GM12878 (cell line): ENCODE measurements at regions not wholly inside any gene's neighbourhood (a gene's known extent, or its start where the extent isn't known, plus 50 kb on each side); places are given as distances from the start of the nearest gene placed in this dataset.

ENCODE experiments used
- ATAC-seq: fragments of 200-7000 bp; cut with Tn5 transposase; 3 replicates; pipeline ENCODE4 v1.9.1; 2020; ENCODE audit warnings: mild to moderate bottlenecking, moderate library complexity
- BruUV-seq: library from RNA; stranded (reverse); fragments of 400-500 nt; replicated peaks from 2 replicates; lab custom pipeline; 2021; lab: Mats Ljungman, UMichigan
- CTCF ChIA-PET: fragments of 300-600 bp; sonication (Branson Sonifier 250); formaldehyde crosslinking; extraction: SDS; loops from one replicate; lab custom pipeline; 2021; ENCODE audit warnings: inconsistent platforms; lab: Yijun Ruan, JAX
- POLR2A ChIA-PET: fragments of 350-600 bp; formaldehyde crosslinking; extraction: SDS; loops from one replicate; lab custom pipeline; 2021; ENCODE audit warnings: inconsistent platforms; lab: Charles Lee
- RAD21 ChIA-PET: fragments of 300-600 bp; sonication (Branson Sonifier 250); formaldehyde crosslinking; loops from one replicate; lab custom pipeline; 2023; ENCODE audit warnings: antibody characterized with exemption; ENCODE audit not compliant: unreplicated experiment; lab: Charles Lee
- SMC1A ChIA-PET: fragments of 300-600 bp; sonication (Branson Sonifier 250); formaldehyde crosslinking; loops from one replicate; lab custom pipeline; 2023; ENCODE audit not compliant: unreplicated experiment, uncharacterized antibody; lab: Charles Lee
- DNase-seq: peaks from one replicate; pipeline ENCODE4 v3.0.0-alpha.2; 2011; ENCODE audit warnings: low read depth, low spot score
- FAIRE-seq: peaks from 3 replicates; lab custom pipeline; 2011; peaks lifted over from hg19 to GRCh38; lab: Jason Lieb, UNC
- H2AFZ ChIP-seq: 2 replicates; pipeline ENCODE4 v1.6.0; 2011; ENCODE audit warnings: low read depth, low read length, control low read depth; ENCODE audit not compliant: control insufficient read depth
- H3K27ac ChIP-seq: 2 replicates; pipeline ENCODE4 v1.5.1; 2011; ENCODE audit warnings: control low read depth; ENCODE audit not compliant: control insufficient read depth, insufficient read depth
- H3K27me3 ChIP-seq, 2 experiments: replicated peaks in 1 of 2; 2 replicates each; pipeline versions ENCODE4 v1.6.0 to v1.6.1; 2011; ENCODE audit warnings: low read length in 1 of 2; ENCODE audit not compliant: control insufficient read depth in 2 of 2, insufficient read depth in 2 of 2
- H3K36me3 ChIP-seq, 2 experiments: 2 replicates each; pipeline ENCODE4 v1.5.1; 2011; ENCODE audit warnings: low read length in 1 of 2; ENCODE audit not compliant: control insufficient read depth in 2 of 2, insufficient read depth in 2 of 2
- H3K4me1 ChIP-seq: 2 replicates; pipeline ENCODE4 v1.6.1; 2011; ENCODE audit warnings: mild to moderate bottlenecking, low read length, moderate library complexity, mixed read lengths; ENCODE audit not compliant: control insufficient read depth, insufficient read depth
- H3K4me2 ChIP-seq: 2 replicates; pipeline ENCODE4 v1.6.0; 2011; ENCODE audit warnings: control low read depth; ENCODE audit not compliant: control insufficient read depth, insufficient read depth
- H3K4me3 ChIP-seq: fragments of 200-600 bp; sonication (generic); 2 replicates; pipeline ENCODE4 v1.5.1; 2016
- H3K79me2 ChIP-seq: 2 replicates; pipeline ENCODE4 v1.6.0; 2011; ENCODE audit warnings: low read length; ENCODE audit not compliant: control insufficient read depth, insufficient read depth
- H3K9ac ChIP-seq: 2 replicates; pipeline ENCODE4 v1.8.0; 2011; ENCODE audit warnings: low read length, control low read depth, mixed read lengths; ENCODE audit not compliant: control insufficient read depth, insufficient read depth
- H3K9me3 ChIP-seq: replicated peaks from 3 replicates; pipeline ENCODE4 v1.5.1; 2011; ENCODE audit warnings: mild to moderate bottlenecking, low read length; ENCODE audit not compliant: control insufficient read depth, insufficient read depth
- H4K20me1 ChIP-seq: 2 replicates; pipeline ENCODE4 v1.6.0; 2011; ENCODE audit not compliant: control insufficient read depth, insufficient read depth
- CEBPB ChIP-seq, 2 experiments: fragments of 150-350 bp in 1 of 2; IDR thresholded peaks; 2 replicates each; pipeline ENCODE4 v1.6.1; 2012 to 2014; ENCODE audit warnings: low read depth in 2 of 2, low read length in 2 of 2, borderline replicate concordance in 1 of 2, inconsistent platforms in 1 of 2
- CHD4 ChIP-seq: fragments of 200-600 bp; sonication (generic); IDR thresholded peaks from 2 replicates; pipeline ENCODE4 v1.6.1; 2016; ENCODE audit warnings: mild to moderate bottlenecking
- EGR1 ChIP-seq, 2 experiments: IDR thresholded peaks; 1 replicate in 1 of 2; 2 replicates in 1 of 2; pipeline ENCODE4 v1.6.1; 2011 to 2012; ENCODE audit warnings: low read depth in 2 of 2, low read length in 2 of 2, borderline replicate concordance in 1 of 2, mild to moderate bottlenecking in 1 of 2, moderate library complexity in 1 of 2
- HCFC1 ChIP-seq: fragments of 150-350 bp; IDR thresholded peaks from 2 replicates; pipeline ENCODE4 v1.6.1; 2014; ENCODE audit warnings: low read length
- MEF2A ChIP-seq: IDR thresholded peaks from 2 replicates; pipeline ENCODE4 v1.6.1; 2011; ENCODE audit warnings: low read depth, mild to moderate bottlenecking, low read length, moderate library complexity; ENCODE audit not compliant: insufficient read depth
- MXI1 ChIP-seq: fragments of 150-350 bp; IDR thresholded peaks from 2 replicates; pipeline ENCODE4 v1.6.1; 2011; ENCODE audit warnings: low read depth, mild to moderate bottlenecking, inconsistent platforms, low read length, improper control_type of control experiment
- POLR2AphosphoS2 ChIP-seq: IDR thresholded peaks from 2 replicates; pipeline ENCODE4 v1.6.1; 2011; ENCODE audit warnings: low read depth, mild to moderate bottlenecking, low read length, improper control_type of control experiment, moderate library complexity
- STAT3 ChIP-seq: IDR thresholded peaks from 2 replicates; pipeline ENCODE4 v1.6.1; 2011; ENCODE audit warnings: low read depth, low read length, improper control_type of control experiment
- TBL1XR1 ChIP-seq: IDR thresholded peaks from 2 replicates; pipeline ENCODE4 v1.6.1; 2012; ENCODE audit warnings: low read depth, low read length, improper control_type of control experiment
- TCF3 ChIP-seq: IDR thresholded peaks from 2 replicates; pipeline ENCODE4 v1.6.1; 2012; ENCODE audit warnings: low read depth, mild to moderate bottlenecking, low read length, borderline replicate concordance; ENCODE audit not compliant: insufficient read depth
- ZNF207 ChIP-seq: fragments of 450-650 bp; IDR thresholded peaks from 2 replicates; pipeline ENCODE4 v1.6.1; 2014; ENCODE audit warnings: antibody characterized with exemption, mild to moderate bottlenecking, borderline replicate concordance
- ZNF217 ChIP-seq: fragments of 450-650 bp; IDR thresholded peaks from 2 replicates; pipeline ENCODE4 v1.6.1; 2017; ENCODE audit warnings: antibody characterized with exemption, mild to moderate bottlenecking
- WGBS: methylation state at CpG from one replicate; pipeline ENCODE4 v1.1.6; 2016; ENCODE audit warnings: low lambda C conversion rate; ENCODE audit not compliant: insufficient replicate concordance, insufficient coverage; ENCODE audit errors: missing lambda C conversion rate; 5-methylcytosine and 5-hydroxymethylcytosine counted together
- in situ Hi-C: fragments of 300-500 bp; cut with MboI; formaldehyde crosslinking; loops from 9 replicates; pipeline ENCODE4 v1.14.3; 2018; ENCODE audit warnings: mixed read lengths
- intact Hi-C: fragments of 100-400 bp; cut with micrococcal nuclease; formaldehyde crosslinking; loops from one replicate; pipeline ENCODE4 v1.14.2; 2022; ENCODE audit not compliant: unreplicated experiment
- TF ChIP-seq, protein P1 (sequence below): IDR thresholded peaks from 2 replicates; pipeline ENCODE4 v1.6.1; 2011; ENCODE audit warnings: low read depth, low read length, improper control_type of control experiment, borderline replicate concordance
- TF ChIP-seq, protein P2 (sequence below): IDR thresholded peaks from 2 replicates; pipeline ENCODE4 v1.6.1; 2012; ENCODE audit warnings: low read depth, low read length, improper control_type of control experiment
- TF ChIP-seq, protein P3 (sequence below): IDR thresholded peaks from 2 replicates; pipeline ENCODE4 v1.6.1; 2012; ENCODE audit warnings: low read depth, low read length, improper control_type of control experiment

DNA sequence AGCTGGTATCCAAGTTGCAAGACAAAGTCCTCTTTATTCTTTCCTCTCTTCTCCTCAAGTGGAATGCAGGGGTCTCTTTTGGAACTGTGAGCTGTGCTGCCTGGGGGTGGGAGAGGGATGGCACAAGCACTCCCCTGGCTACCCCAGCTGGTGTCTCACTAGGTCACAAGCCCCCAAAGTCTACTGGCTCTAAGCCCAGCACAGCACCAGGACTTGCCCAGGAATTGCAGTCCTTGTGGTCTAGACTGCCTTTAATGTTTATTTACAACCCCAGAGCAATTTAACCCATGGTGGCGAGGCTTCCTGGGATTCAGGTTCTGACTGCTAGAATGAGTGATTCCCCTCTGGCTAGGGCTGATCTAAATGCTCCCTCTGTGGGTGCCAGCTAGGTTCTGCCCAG lies 199.0 kb upstream of the STK17B start:
- H3K4me3 ChIP-seq, result no peak overlapping the region
- H3K36me3 ChIP-seq, result peaks cover 0 to 10% of the 10 kb centered on the region in 2 experiments
- no peak overlapping the region for H2AFZ ChIP-seq
- intact Hi-C loops, result no loop called here
- DNase-seq (no peak), ATAC-seq (no peak), FAIRE-seq (no peak)
- no peak overlapping the region for H3K9ac ChIP-seq
- no peaks in the 10 kb centered on the region for H3K27me3 ChIP-seq
- ChIA-PET CTCF (interaction anchor here (1.4 kb wide), 1 partner anchor 10 kb away, joined by 6 read pairs; no protein-coding TSS in a partner anchor), SMC1A (interaction anchor here (0.9 to 2.2 kb wide), 5 partner anchors 10 to 700 kb away, joined by 3 to 7 read pairs (median 4); no protein-coding TSS in a partner anchor), POLR2A (no interaction called here), RAD21 (interaction anchor here (1.1 to 1.5 kb wide), 4 partner anchors 11 to 73 kb away, joined by 3 to 4 read pairs (median 4); no protein-coding TSS in a partner anchor)
- H3K4me2 ChIP-seq, result no peak overlapping the region
- in situ Hi-C loops, result no loop called here
- peaks cover under 1% of the 10 kb centered on the region; the same call in 1 of the 2 replicates for H3K4me1 ChIP-seq
- H3K79me2 ChIP-seq, result peaks cover 15% of the 10 kb centered on the region
- TF ChIP-seq MEF2A (no peak), HCFC1 (no peak), STAT3 (no peak)
- BruUV-seq, result no TSS peak
- peaks cover 23% of the 10 kb centered on the region for H3K9me3 ChIP-seq
- no peak overlapping the region for H3K27ac ChIP-seq
- H4K20me1 ChIP-seq, result no peaks in the 10 kb centered on the region
- 61% methylated on average over 1 of the region's 1 CpG for WGBS

DNA sequence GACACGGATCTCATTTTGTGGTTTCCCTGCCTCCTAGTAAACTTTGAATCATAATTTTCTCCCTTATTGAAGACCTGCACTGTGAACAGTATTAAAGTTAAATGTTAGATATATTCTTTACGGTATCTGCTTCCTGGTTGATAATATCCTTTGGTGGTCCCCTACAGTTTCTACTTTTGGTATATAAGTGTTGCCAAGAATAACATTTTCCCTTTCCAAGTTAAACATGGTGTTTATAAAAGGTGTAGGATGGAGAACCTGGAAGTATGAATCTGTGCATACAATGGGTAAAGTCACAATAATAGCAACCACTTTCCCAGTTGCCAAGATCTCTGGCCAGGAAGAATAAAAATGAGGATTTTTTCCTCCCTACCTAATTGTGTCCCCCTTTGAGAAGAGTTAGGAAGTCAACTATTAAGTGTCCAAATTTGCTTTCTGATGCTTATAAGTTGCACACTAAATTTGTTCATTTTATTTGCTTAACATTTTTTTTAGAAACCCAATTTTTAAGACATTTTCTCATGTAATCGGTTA lies 201.0 kb upstream of the STK17B start:
- WGBS, result 72% methylated on average over 3 of the region's 3 CpGs
- no peak overlapping the region for H3K4me2 ChIP-seq
- BruUV-seq, result no TSS peak
- H3K4me3 ChIP-seq, result no peak overlapping the region
- RAD21 ChIA-PET, result interaction anchor here (1.5 kb wide), 1 partner anchor 35 kb away, joined by 3 read pairs; no protein-coding TSS in a partner anchor
- H3K9me3 ChIP-seq, result peaks cover 31% of the 10 kb centered on the region
- in situ Hi-C loops, result no loop called here
- POLR2A ChIA-PET, result interaction anchor here (2.1 kb wide), 1 partner anchor 72 kb away, joined by 4 read pairs; no protein-coding TSS in a partner anchor
- peaks cover 0 to 10% of the 10 kb centered on the region in 2 experiments for H3K36me3 ChIP-seq
- FAIRE-seq (no peak), ATAC-seq (no peak), DNase-seq (no peak)
- no peak overlapping the region for H2AFZ ChIP-seq
- H3K9ac ChIP-seq, result no peak overlapping the region
- SMC1A ChIA-PET, result interaction anchor here (0.9 to 4.0 kb wide), 8 partner anchors 9 to 91 kb away, joined by 3 to 19 read pairs (median 5); no protein-coding TSS in a partner anchor
- no peak overlapping the region for H3K27ac ChIP-seq
- H3K79me2 ChIP-seq, result peaks cover 20% of the 10 kb centered on the region
- peaks cover 11% of the 10 kb centered on the region; the same call in 1 of the 2 replicates for H3K4me1 ChIP-seq
- no peaks in the 10 kb centered on the region for H3K27me3 ChIP-seq
- no peaks in the 10 kb centered on the region for H4K20me1 ChIP-seq
- intact Hi-C loops, result no loop called here
- CTCF ChIA-PET, result interaction anchor here (1.1 to 1.4 kb wide), 4 partner anchors 9 to 81 kb away, joined by 3 to 5 read pairs (median 4); no protein-coding TSS in a partner anchor
- TF ChIP-seq CHD4 (no peak), TCF3 (no peak), ZNF207 (no peak), CEBPB (IDR thresholded peaks at IDR 0.05; ENCODE audit: borderline replicate concordance in 1 of 2, low read depth in 2 of 2, low read length in 2 of 2) (no peak), TBL1XR1 (no peak), POLR2AphosphoS2 (no peak), EGR1 (IDR thresholded peaks at IDR 0.05; ENCODE audit: borderline replicate concordance in 1 of 2, low read depth in 2 of 2, low read length in 2 of 2) (no peak), MXI1 (no peak), ZNF217 (no peak)
- TF ChIP-seq, protein P1, sequence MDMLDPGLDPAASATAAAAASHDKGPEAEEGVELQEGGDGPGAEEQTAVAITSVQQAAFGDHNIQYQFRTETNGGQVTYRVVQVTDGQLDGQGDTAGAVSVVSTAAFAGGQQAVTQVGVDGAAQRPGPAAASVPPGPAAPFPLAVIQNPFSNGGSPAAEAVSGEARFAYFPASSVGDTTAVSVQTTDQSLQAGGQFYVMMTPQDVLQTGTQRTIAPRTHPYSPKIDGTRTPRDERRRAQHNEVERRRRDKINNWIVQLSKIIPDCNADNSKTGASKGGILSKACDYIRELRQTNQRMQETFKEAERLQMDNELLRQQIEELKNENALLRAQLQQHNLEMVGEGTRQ, result no peak
- TF ChIP-seq, protein P2, sequence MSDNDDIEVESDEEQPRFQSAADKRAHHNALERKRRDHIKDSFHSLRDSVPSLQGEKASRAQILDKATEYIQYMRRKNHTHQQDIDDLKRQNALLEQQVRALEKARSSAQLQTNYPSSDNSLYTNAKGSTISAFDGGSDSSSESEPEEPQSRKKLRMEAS, result no peak
- TF ChIP-seq, protein P3, sequence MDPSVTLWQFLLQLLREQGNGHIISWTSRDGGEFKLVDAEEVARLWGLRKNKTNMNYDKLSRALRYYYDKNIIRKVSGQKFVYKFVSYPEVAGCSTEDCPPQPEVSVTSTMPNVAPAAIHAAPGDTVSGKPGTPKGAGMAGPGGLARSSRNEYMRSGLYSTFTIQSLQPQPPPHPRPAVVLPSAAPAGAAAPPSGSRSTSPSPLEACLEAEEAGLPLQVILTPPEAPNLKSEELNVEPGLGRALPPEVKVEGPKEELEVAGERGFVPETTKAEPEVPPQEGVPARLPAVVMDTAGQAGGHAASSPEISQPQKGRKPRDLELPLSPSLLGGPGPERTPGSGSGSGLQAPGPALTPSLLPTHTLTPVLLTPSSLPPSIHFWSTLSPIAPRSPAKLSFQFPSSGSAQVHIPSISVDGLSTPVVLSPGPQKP, result no peak
